CD4-positive, alpha-beta T cell (primary cell): ENCODE measurements at regions not wholly inside any gene's neighbourhood (a gene's known extent, or its start where the extent isn't known, plus 50 kb on each side); places are given as distances from the start of the nearest gene placed in this dataset.

ENCODE experiments used
- ATAC-seq: fragments of 200-7000 bp; cut with Tn5 transposase; one replicate; pipeline ENCODE4 v1.10.0; 2022; ENCODE audit warnings: mild to moderate bottlenecking; ENCODE audit not compliant: poor library complexity
- CTCF ChIA-PET: fragments of 350-600 bp; sonication (Branson Sonifier 250); formaldehyde crosslinking; loops from one replicate; lab custom pipeline; 2021; ENCODE audit warnings: antibody characterized with exemption, inconsistent platforms; lab: Charles Lee
- POLR2A ChIA-PET: fragments of 350-600 bp; sonication (Branson Sonifier 250); formaldehyde crosslinking; loops from one replicate; lab custom pipeline; 2021; ENCODE audit warnings: antibody characterized with exemption, inconsistent platforms; lab: Charles Lee
- DNase-seq, 14 experiments: peaks; one replicate each; pipeline ENCODE4 v3.0.0-alpha.2; 2013 to 2020; ENCODE audit warnings: mixed read lengths in 2 of 14
- H3K27ac ChIP-seq, 2 donors: one replicate each; pipeline versions ENCODE4 v1.5.1 to v1.7.0; 2013; ENCODE audit warnings: low read length in 2 of 2, low read depth in 1 of 2, mild to moderate bottlenecking in 1 of 2
- H3K27me3 ChIP-seq, 2 experiments: 1 replicate in 1 of 2; 2 replicates in 1 of 2; pipeline versions ENCODE4 v1.6.1 to v1.7.0; 2013; ENCODE audit warnings: low read length in 2 of 2, control low read depth in 1 of 2, mild to moderate bottlenecking in 1 of 2, moderate library complexity in 1 of 2; ENCODE audit not compliant: insufficient read depth in 2 of 2, control insufficient read depth in 1 of 2
- H3K36me3 ChIP-seq: one replicate; pipeline ENCODE4 v1.6.1; 2013; ENCODE audit warnings: low read length, control low read depth; ENCODE audit not compliant: insufficient read depth
- H3K4me1 ChIP-seq: one replicate; pipeline ENCODE4 v1.6.1; 2013; ENCODE audit warnings: low read length, control low read depth; ENCODE audit not compliant: insufficient read depth
- H3K4me3 ChIP-seq: one replicate; pipeline ENCODE4 v1.5.1; 2013; ENCODE audit warnings: mild to moderate bottlenecking, low read length, moderate library complexity
- H3K9me3 ChIP-seq, 2 experiments: 1 replicate in 1 of 2; 2 replicates in 1 of 2; pipeline versions ENCODE4 v1.6.1 to v1.7.0; 2013; ENCODE audit warnings: low read length in 2 of 2, mild to moderate bottlenecking in 2 of 2, control low read depth in 1 of 2, moderate library complexity in 1 of 2; ENCODE audit not compliant: control insufficient read depth in 1 of 2, insufficient read depth in 1 of 2
- H3K27ac Mint-ChIP-seq: one replicate; pipeline ENCODE4 v1.8.0; 2020; ENCODE audit warnings: mixed read lengths
- H3K27me3 Mint-ChIP-seq: one replicate; pipeline ENCODE4 v1.8.0; 2021; ENCODE audit warnings: mixed read lengths
- H3K36me3 Mint-ChIP-seq: one replicate; pipeline ENCODE4 v1.8.0; 2021; ENCODE audit warnings: low read depth, mixed read lengths
- H3K4me1 Mint-ChIP-seq: one replicate; pipeline ENCODE4 v1.8.0; 2021; ENCODE audit warnings: low read depth, mixed read lengths
- H3K4me3 Mint-ChIP-seq: one replicate; pipeline ENCODE4 v1.8.0; 2020; ENCODE audit warnings: mild to moderate bottlenecking, mixed read lengths
- H3K9me3 Mint-ChIP-seq: one replicate; pipeline ENCODE4 v1.8.0; 2020; ENCODE audit warnings: mixed read lengths
- CTCF ChIP-seq: fragments of 200-600 bp; IDR thresholded peaks from one replicate; pipeline ENCODE4 v1.8.0; 2022; ENCODE audit warnings: antibody characterized with exemption, mild to moderate bottlenecking
- intact Hi-C, 2 experiments: fragments of 100-400 bp; cut with DNase I in 1 of 2; cut with micrococcal nuclease in 1 of 2; formaldehyde crosslinking; loops; one replicate each; pipeline versions ENCODE4 v1.15.1 to v1.9.0; 2023 to 2025; cut with DNase I, micrococcal nuclease

GRCh38 chr1:30611741-30612309 is 111.6 kb downstream of the MATN1 start:
- Histone ChIP-seq H3K27me3 (no peaks in the 10 kb centered on the region), H3K27ac (no peak overlapping the region), H3K9me3 (no peaks in the 10 kb centered on the region), H3K4me3 (no peak overlapping the region), H3K36me3 (no peaks in the 10 kb centered on the region), H3K4me1 (no peaks in the 10 kb centered on the region)
- TF ChIP-seq CTCF, result no peak
- ChIA-PET POLR2A (no interaction called here), CTCF (no interaction called here)
- no peak for ATAC-seq
- DNase-seq, result no peak
- H3K36me3 Mint-ChIP-seq, result no peaks in the 10 kb centered on the region
- H3K4me1 Mint-ChIP-seq, result no peaks in the 10 kb centered on the region
- no peaks in the 10 kb centered on the region for H3K9me3 Mint-ChIP-seq
- intact Hi-C loops, result no loop called here
- no peak overlapping the region for H3K27ac Mint-ChIP-seq
- H3K4me3 Mint-ChIP-seq, result no peak overlapping the region
- peaks cover 22% of the 10 kb centered on the region for H3K27me3 Mint-ChIP-seq

GRCh38 chr1:30610917-30611316 is 112.5 kb downstream of the MATN1 start:
- H3K27ac Mint-ChIP-seq, result no peak overlapping the region
- no peaks in the 10 kb centered on the region for H3K9me3 Mint-ChIP-seq
- Histone ChIP-seq H3K27ac (no peak overlapping the region), H3K9me3 (no peaks in the 10 kb centered on the region), H3K27me3 (no peaks in the 10 kb centered on the region), H3K36me3 (no peaks in the 10 kb centered on the region), H3K4me1 (no peaks in the 10 kb centered on the region), H3K4me3 (no peak overlapping the region)
- POLR2A ChIA-PET, result no interaction called here
- peaks cover 21% of the 10 kb centered on the region for H3K27me3 Mint-ChIP-seq
- no peak for TF ChIP-seq CTCF
- no peak overlapping the region for H3K4me3 Mint-ChIP-seq
- intact Hi-C loops, result no loop called here
- DNase-seq, result no peak
- CTCF ChIA-PET, result no interaction called here
- no peaks in the 10 kb centered on the region for H3K36me3 Mint-ChIP-seq
- no peak for ATAC-seq
- no peaks in the 10 kb centered on the region for H3K4me1 Mint-ChIP-seq

GRCh38 chr1:30609999-30610345 is 113.4 kb downstream of the MATN1 start:
- ChIA-PET CTCF (no interaction called here), POLR2A (no interaction called here)
- Histone ChIP-seq H3K4me1 (no peaks in the 10 kb centered on the region), H3K4me3 (no peak overlapping the region), H3K27me3 (no peaks in the 10 kb centered on the region), H3K9me3 (no peaks in the 10 kb centered on the region), H3K36me3 (no peaks in the 10 kb centered on the region), H3K27ac (no peak overlapping the region)
- intact Hi-C loops, result no loop called here
- no peak for DNase-seq
- H3K4me3 Mint-ChIP-seq, result no peak overlapping the region
- no peak for ATAC-seq
- H3K9me3 Mint-ChIP-seq, result no peaks in the 10 kb centered on the region
- peaks cover 27% of the 10 kb centered on the region for H3K27me3 Mint-ChIP-seq
- H3K4me1 Mint-ChIP-seq, result no peaks in the 10 kb centered on the region
- no peak for TF ChIP-seq CTCF
- no peaks in the 10 kb centered on the region for H3K36me3 Mint-ChIP-seq
- no peak overlapping the region for H3K27ac Mint-ChIP-seq
